GM12878 (cell line): ENCODE measurements at regions not wholly inside any gene's neighbourhood (a gene's known extent, or its start where the extent isn't known, plus 50 kb on each side); places are given as distances from the start of the nearest gene placed in this dataset.

Experiments
- ATAC-seq: fragments of 200-7000 bp; cut with Tn5 transposase; 3 replicates; pipeline ENCODE4 v1.9.1; 2020; ENCODE audit warnings: mild to moderate bottlenecking, moderate library complexity
- BruUV-seq: library from RNA; stranded (reverse); fragments of 400-500 nt; replicated peaks from 2 replicates; lab custom pipeline; 2021; lab: Mats Ljungman, UMichigan
- CTCF ChIA-PET: fragments of 300-600 bp; sonication (Branson Sonifier 250); formaldehyde crosslinking; extraction: SDS; loops from one replicate; lab custom pipeline; 2021; ENCODE audit warnings: inconsistent platforms; lab: Yijun Ruan, JAX
- POLR2A ChIA-PET: fragments of 350-600 bp; formaldehyde crosslinking; extraction: SDS; loops from one replicate; lab custom pipeline; 2021; ENCODE audit warnings: inconsistent platforms; lab: Charles Lee
- RAD21 ChIA-PET: fragments of 300-600 bp; sonication (Branson Sonifier 250); formaldehyde crosslinking; loops from one replicate; lab custom pipeline; 2023; ENCODE audit warnings: antibody characterized with exemption; ENCODE audit not compliant: unreplicated experiment; lab: Charles Lee
- SMC1A ChIA-PET: fragments of 300-600 bp; sonication (Branson Sonifier 250); formaldehyde crosslinking; loops from one replicate; lab custom pipeline; 2023; ENCODE audit not compliant: unreplicated experiment, uncharacterized antibody; lab: Charles Lee
- DNase-seq: peaks from one replicate; pipeline ENCODE4 v3.0.0-alpha.2; 2011; ENCODE audit warnings: low read depth, low spot score
- FAIRE-seq: peaks from 3 replicates; lab custom pipeline; 2011; peaks lifted over from hg19 to GRCh38; lab: Jason Lieb, UNC
- H2AFZ ChIP-seq: 2 replicates; pipeline ENCODE4 v1.6.0; 2011; ENCODE audit warnings: low read depth, low read length, control low read depth; ENCODE audit not compliant: control insufficient read depth
- H3K27ac ChIP-seq: 2 replicates; pipeline ENCODE4 v1.5.1; 2011; ENCODE audit warnings: control low read depth; ENCODE audit not compliant: control insufficient read depth, insufficient read depth
- H3K27me3 ChIP-seq, 2 experiments: replicated peaks in 1 of 2; 2 replicates each; pipeline versions ENCODE4 v1.6.0 to v1.6.1; 2011; ENCODE audit warnings: low read length in 1 of 2; ENCODE audit not compliant: control insufficient read depth in 2 of 2, insufficient read depth in 2 of 2
- H3K36me3 ChIP-seq, 2 experiments: 2 replicates each; pipeline ENCODE4 v1.5.1; 2011; ENCODE audit warnings: low read length in 1 of 2; ENCODE audit not compliant: control insufficient read depth in 2 of 2, insufficient read depth in 2 of 2
- H3K4me1 ChIP-seq: 2 replicates; pipeline ENCODE4 v1.6.1; 2011; ENCODE audit warnings: mild to moderate bottlenecking, low read length, moderate library complexity, mixed read lengths; ENCODE audit not compliant: control insufficient read depth, insufficient read depth
- H3K4me2 ChIP-seq: 2 replicates; pipeline ENCODE4 v1.6.0; 2011; ENCODE audit warnings: control low read depth; ENCODE audit not compliant: control insufficient read depth, insufficient read depth
- H3K4me3 ChIP-seq: fragments of 200-600 bp; sonication (generic); 2 replicates; pipeline ENCODE4 v1.5.1; 2016
- H3K79me2 ChIP-seq: 2 replicates; pipeline ENCODE4 v1.6.0; 2011; ENCODE audit warnings: low read length; ENCODE audit not compliant: control insufficient read depth, insufficient read depth
- H3K9ac ChIP-seq: 2 replicates; pipeline ENCODE4 v1.8.0; 2011; ENCODE audit warnings: low read length, control low read depth, mixed read lengths; ENCODE audit not compliant: control insufficient read depth, insufficient read depth
- H3K9me3 ChIP-seq: replicated peaks from 3 replicates; pipeline ENCODE4 v1.5.1; 2011; ENCODE audit warnings: mild to moderate bottlenecking, low read length; ENCODE audit not compliant: control insufficient read depth, insufficient read depth
- H4K20me1 ChIP-seq: 2 replicates; pipeline ENCODE4 v1.6.0; 2011; ENCODE audit not compliant: control insufficient read depth, insufficient read depth
- BHLHE40 ChIP-seq, 2 experiments: fragments of 450-650 bp in 1 of 2; IDR thresholded peaks; 2 replicates each; pipeline ENCODE4 v1.6.1; 2011 to 2017; ENCODE audit warnings: low read depth in 2 of 2, borderline replicate concordance in 1 of 2, improper control_type of control experiment in 1 of 2, low read length in 1 of 2, mild to moderate bottlenecking in 1 of 2
- CEBPB ChIP-seq, 2 experiments: fragments of 150-350 bp in 1 of 2; IDR thresholded peaks; 2 replicates each; pipeline ENCODE4 v1.6.1; 2012 to 2014; ENCODE audit warnings: low read depth in 2 of 2, low read length in 2 of 2, borderline replicate concordance in 1 of 2, inconsistent platforms in 1 of 2
- E2F4 ChIP-seq: IDR thresholded peaks from 2 replicates; pipeline ENCODE4 v1.6.1; 2012; ENCODE audit warnings: low read depth, low read length, improper control_type of control experiment
- JUNB ChIP-seq: IDR thresholded peaks from 2 replicates; pipeline ENCODE4 v1.6.1; 2016; ENCODE audit warnings: antibody characterized with exemption, mild to moderate bottlenecking
- KLF5 ChIP-seq: fragments of 450-650 bp; IDR thresholded peaks from 2 replicates; pipeline ENCODE4 v1.6.1; 2014; ENCODE audit warnings: mild to moderate bottlenecking; ENCODE audit not compliant: partially characterized antibody
- LARP7 ChIP-seq: fragments of 450-650 bp; IDR thresholded peaks from 2 replicates; pipeline ENCODE4 v1.6.1; 2017; ENCODE audit warnings: mild to moderate bottlenecking
- MEF2A ChIP-seq: IDR thresholded peaks from 2 replicates; pipeline ENCODE4 v1.6.1; 2011; ENCODE audit warnings: low read depth, mild to moderate bottlenecking, low read length, moderate library complexity; ENCODE audit not compliant: insufficient read depth
- MEF2B ChIP-seq: fragments of 450-650 bp; IDR thresholded peaks from 2 replicates; pipeline ENCODE4 v1.6.1; 2018; ENCODE audit warnings: mild to moderate bottlenecking, moderate library complexity; ENCODE audit not compliant: partially characterized antibody, poor library complexity, severe bottlenecking
- MTA2 ChIP-seq: fragments of 450-650 bp; IDR thresholded peaks from 2 replicates; pipeline ENCODE4 v1.6.1; 2016; ENCODE audit warnings: low read depth, mild to moderate bottlenecking, moderate library complexity
- PAX5 ChIP-seq: IDR thresholded peaks from 2 replicates; pipeline ENCODE4 v1.6.1; 2011; ENCODE audit warnings: low read depth, low read length, borderline replicate concordance
- SMAD5 ChIP-seq: IDR thresholded peaks from 2 replicates; pipeline ENCODE4 v1.6.1; 2016; ENCODE audit warnings: antibody characterized with exemption, low read depth
- TARDBP ChIP-seq: IDR thresholded peaks from 2 replicates; pipeline ENCODE4 v1.6.1; 2016; ENCODE audit warnings: borderline replicate concordance
- WRNIP1 ChIP-seq: IDR thresholded peaks from 2 replicates; pipeline ENCODE4 v1.6.1; 2011; ENCODE audit warnings: low read depth, low read length, improper control_type of control experiment, borderline replicate concordance
- ZBTB11 ChIP-seq: fragments of 450-650 bp; formaldehyde crosslinking; IDR thresholded peaks from 2 replicates; pipeline ENCODE4 v1.5.0; 2022; ENCODE audit warnings: mild to moderate bottlenecking, missing genetic modification characterization
- WGBS: methylation state at CpG from one replicate; pipeline ENCODE4 v1.1.6; 2016; ENCODE audit warnings: low lambda C conversion rate; ENCODE audit not compliant: insufficient replicate concordance, insufficient coverage; ENCODE audit errors: missing lambda C conversion rate; 5-methylcytosine and 5-hydroxymethylcytosine counted together
- in situ Hi-C: fragments of 300-500 bp; cut with MboI; formaldehyde crosslinking; loops from 9 replicates; pipeline ENCODE4 v1.14.3; 2018; ENCODE audit warnings: mixed read lengths
- intact Hi-C: fragments of 100-400 bp; cut with micrococcal nuclease; formaldehyde crosslinking; loops from one replicate; pipeline ENCODE4 v1.14.2; 2022; ENCODE audit not compliant: unreplicated experiment

GRCh38 chr1:178609015-178609414 lies 96.1 kb downstream of the TEX35 start:
- ChIA-PET POLR2A (no interaction called here), RAD21 (interaction anchor here (0.6 to 1.2 kb wide), 7 partner anchors 13 to 120 kb away, joined by 3 to 6 read pairs (median 3); no protein-coding TSS in a partner anchor), SMC1A (interaction anchor here (1.0 to 1.5 kb wide), 3 partner anchors 10 to 51 kb away, joined by 3 to 10 read pairs (median 5); no protein-coding TSS in a partner anchor), CTCF (interaction anchor here (0.6 to 1.5 kb wide), 4 partner anchors 30 to 144 kb away, joined by 3 to 9 read pairs (median 4); no protein-coding TSS in a partner anchor)
- intact Hi-C loops (loop anchor here (2.0 to 5.0 kb wide), 4 partner anchors 42 to 118 kb away; partner anchors contain the start of gene RALGPS2), in situ Hi-C loops (no loop called here)
- 0% methylated on average over 2 of the region's 2 CpGs for WGBS
- Histone ChIP-seq H3K4me1 (peaks cover 41% of the 10 kb centered on the region), H3K9me3 (no peaks in the 10 kb centered on the region), H3K4me3 (no peak overlapping the region), H4K20me1 (no peaks in the 10 kb centered on the region), H3K9ac (no peak overlapping the region), H3K27me3 (no peaks in the 10 kb centered on the region), H3K36me3 (no peaks in the 10 kb centered on the region), H3K4me2 (peak overlapping the region; percentile 59), H3K27ac (peak overlapping the region; percentile 58; the same call in 1 of the 2 replicates), H2AFZ (no peak overlapping the region), H3K79me2 (no peaks in the 10 kb centered on the region)
- TF ChIP-seq WRNIP1 (no peak), TARDBP (no peak), MTA2 (no peak), MEF2B (peak; percentile 27), E2F4 (no peak), ZBTB11 (CRISPR knock-in tag) (no peak), BHLHE40 (IDR thresholded peaks at IDR 0.05; ENCODE audit: borderline replicate concordance in 1 of 2, low read depth in 2 of 2, low read length in 1 of 2) (peak; percentile 34 to 47; a peak in 2 of 4 replicates), LARP7 (no peak), MEF2A (peak; percentile 27; the same call in 1 of the 2 replicates), SMAD5 (no peak), JUNB (peak; percentile 37), PAX5 (no peak), KLF5 (no peak), CEBPB (IDR thresholded peaks at IDR 0.05; ENCODE audit: borderline replicate concordance in 1 of 2, low read depth in 2 of 2, low read length in 2 of 2) (no peak)
- FAIRE-seq (no peak), DNase-seq (no peak), ATAC-seq (peak; percentile 3)
- no TSS peak for BruUV-seq
